GM18870 (cell line): ENCODE measurements at regions not wholly inside any gene's neighbourhood (a gene's known extent, or its start where the extent isn't known, plus 50 kb on each side); places are given as distances from the start of the nearest gene placed in this dataset.
"Not testable (repeated sequence)": the region's sequence is repeated elsewhere in the genome, so short reads cannot be mapped to it uniquely, and the experiment has no call there.

Source experiments
- ATAC-seq: cut with Tn5 transposase; IDR thresholded peaks from one replicate; pipeline ENCODE4 v1.9.1; 2021; ENCODE audit warnings: moderate library complexity; ENCODE audit not compliant: unreplicated experiment

DNA sequence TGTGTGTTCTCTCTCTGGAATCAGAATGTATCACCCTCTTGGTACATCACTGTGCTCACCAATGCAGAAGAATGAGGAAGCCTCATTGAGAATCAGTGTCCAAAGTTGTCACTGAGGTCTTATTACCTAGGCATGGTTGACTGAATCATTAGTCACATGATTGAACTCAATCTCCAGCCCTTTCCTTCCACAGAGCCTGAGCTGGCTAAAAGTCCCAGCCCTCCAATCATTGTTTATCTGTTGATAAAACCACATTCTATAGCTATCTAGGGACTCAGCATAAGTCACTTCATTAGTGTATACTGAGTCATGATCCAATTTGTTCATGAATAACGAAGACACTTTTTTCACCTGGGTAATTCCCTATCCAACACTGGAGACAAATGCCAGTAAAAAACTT lies 396.8 kb downstream of the TRAM1L1 start:
- ATAC-seq, result no peak

DNA sequence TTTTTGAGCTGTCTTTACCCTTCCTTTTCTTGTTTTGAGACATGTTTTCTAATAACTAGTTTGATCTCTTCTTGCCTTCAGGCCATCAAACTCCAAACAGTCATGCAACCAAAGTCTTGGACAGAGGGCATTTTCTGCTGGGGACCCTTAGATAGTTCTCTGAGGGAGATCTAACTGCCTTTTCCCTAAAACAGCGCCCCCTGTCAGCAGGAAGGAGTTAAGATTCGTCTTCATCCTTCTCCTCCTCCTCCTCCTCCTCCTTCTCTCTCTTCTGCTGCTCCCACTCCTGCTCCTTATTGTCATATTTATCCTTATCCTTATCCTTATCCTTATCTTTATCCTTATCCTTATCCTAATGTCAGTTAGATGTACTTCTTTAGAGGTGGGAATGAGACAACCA lies 417.2 kb downstream of the TRAM1L1 start:
- ATAC-seq, result no peak

DNA sequence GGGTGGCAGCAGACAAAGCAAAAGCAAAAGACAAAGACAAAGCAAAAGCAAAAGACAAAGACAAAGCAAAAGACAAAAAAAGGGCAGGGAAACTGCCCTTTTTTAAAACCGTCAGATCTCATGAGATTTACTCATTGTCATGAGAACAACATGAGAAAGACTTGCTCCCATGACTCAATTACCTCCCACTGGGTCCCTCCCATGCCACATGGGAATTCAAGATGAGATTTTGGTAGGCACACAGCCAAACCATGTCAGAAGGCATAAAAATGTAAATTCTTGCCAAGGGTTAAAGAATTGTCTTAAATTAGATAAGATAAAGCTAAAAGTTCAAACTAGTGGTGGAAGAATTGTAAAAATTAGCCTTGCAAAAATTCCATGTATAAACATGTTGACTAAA lies 419.7 kb downstream of the TRAM1L1 start:
- ATAC-seq, result no peak

DNA sequence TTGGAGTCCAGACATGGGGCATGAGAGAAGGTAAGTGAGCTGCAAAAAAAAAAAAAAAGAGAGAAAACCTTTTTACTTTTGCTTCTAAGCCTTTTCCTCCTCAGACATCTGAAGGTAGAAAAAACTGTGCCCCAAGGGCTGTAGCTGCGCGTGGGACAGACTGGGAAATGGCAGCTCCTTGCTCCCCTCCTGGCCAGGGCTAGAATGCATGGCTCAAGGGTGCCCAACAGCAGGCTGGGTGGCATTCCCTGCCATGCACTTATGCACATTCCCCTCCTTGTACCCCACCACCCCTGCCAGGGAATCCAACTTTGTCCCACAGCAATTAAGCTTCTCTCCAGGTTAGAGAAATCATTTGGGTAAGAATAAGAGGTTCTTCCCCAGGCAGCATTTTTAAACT lies 421.2 kb downstream of the TRAM1L1 start:
- ATAC-seq, result no peak

DNA sequence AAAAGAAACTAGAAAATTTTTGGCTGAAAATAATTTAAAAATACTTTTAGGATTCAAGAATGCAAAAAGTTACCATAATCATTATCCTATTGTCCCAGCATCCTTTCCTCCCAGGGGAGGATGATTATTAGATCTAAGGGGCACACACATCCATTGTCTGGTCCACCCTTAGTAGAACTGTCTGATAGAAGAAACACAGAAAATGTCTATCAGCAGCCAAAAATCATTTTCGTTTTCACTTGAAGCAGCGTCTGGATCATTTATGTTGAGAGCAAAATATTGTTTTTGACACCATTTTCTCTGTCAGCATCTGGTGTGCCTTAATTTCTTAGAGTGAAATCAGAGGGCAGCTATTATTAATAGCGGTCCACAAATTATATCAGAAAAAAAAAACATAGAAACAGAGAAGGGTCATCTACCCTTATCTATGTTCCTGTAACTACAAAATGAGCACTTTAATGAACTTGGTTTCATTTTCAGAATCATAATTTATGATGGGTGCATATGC lies 446.3 kb downstream of the TRAM1L1 start:
- ATAC-seq, result no peak

DNA sequence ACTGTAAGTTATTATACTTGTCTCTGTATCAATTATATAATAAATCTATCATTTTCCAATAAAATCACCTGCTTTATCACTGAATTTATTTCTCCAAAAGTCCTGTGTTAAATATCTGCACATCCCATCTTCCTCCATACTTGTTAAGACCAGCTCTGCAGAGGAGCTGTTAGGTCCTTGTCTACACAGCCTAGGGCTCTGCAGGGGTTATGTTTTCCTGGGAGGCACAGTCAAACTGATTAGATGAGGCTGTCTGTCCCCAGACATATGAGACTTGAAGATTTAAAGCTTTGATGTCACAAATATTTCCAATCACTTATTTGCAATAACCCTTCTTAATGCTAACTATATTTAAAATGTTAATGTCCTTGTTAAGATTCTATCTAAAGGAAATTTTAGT lies 446.8 kb downstream of the TRAM1L1 start:
- ATAC-seq, result no peak

DNA sequence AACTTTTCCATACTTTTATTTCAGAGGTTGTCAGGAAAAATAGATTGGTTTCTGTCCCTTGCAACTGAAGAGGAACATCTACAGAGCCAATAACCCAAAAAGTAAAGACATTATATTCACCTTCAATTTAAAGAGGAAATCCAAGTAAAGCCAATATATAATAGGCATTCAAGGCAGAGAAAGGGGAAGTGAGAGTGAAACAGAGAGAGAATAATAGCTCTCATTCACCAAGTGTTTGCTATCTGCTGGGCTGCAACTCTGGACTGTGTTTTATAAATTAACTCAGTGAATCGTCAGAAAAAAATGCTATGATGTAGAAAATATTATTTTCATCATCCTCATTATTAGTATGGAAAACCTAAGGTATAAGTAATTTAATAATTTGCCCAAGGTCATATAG lies 448.5 kb downstream of the TRAM1L1 start:
- ATAC-seq, result peak; percentile 99

DNA sequence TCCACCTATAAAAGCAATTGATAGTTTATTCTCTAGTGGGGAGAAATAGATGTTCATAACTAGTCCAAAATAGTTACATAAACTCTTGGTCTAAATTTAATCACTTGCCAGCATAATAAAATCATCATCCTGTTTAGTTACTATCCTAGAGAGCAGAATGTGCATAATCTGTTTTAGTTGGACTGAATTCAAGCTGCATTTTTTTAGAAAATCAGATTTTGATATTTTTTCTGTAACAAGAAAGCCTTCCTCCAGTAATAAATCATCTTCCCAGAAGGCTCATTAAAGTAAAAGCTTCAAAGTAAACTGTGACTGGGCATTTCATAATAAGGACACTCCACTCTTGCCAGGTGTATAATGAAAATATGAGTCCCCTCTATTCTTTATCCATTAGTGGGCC lies 453.1 kb downstream of the TRAM1L1 start:
- no peak for ATAC-seq

DNA sequence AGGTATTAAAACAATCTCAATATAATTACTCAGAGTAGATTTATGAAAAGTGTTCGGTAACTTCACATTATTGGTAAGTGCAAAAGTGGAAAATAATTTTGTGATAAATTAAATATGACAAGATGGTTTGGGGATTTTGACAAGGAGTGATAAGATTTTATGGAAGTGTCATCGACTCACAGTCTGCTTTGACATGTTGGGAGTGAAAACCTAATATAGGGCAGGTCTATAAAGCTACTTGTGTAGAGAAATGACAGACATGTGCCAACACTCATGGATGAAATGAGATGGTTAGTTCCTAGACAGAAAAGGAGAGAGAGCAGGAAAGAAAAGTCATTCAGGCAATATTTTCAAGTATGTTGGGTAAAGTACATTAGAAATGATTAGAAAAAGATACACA lies 456.8 kb downstream of the TRAM1L1 start:
- ATAC-seq, result no peak

DNA sequence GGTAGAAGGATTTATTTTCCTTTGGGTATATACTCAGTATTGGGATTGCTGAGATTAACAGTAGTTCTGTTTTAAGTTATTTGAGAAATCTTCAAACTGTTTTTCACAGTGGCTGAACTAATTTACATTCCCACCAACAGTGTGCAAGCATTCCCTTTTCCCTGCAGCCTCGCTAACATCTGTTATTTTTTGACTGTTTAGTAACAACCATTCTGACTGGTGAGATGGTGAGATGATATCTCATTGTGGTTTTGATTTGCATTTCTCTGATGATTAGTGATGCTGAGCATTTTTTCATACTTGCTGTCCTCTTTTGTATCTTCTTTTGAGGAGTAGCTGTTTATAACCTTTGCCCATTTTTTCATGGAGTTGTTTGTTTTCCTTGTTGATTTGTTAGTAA lies 457.8 kb downstream of the TRAM1L1 start:
- no peak for ATAC-seq

DNA sequence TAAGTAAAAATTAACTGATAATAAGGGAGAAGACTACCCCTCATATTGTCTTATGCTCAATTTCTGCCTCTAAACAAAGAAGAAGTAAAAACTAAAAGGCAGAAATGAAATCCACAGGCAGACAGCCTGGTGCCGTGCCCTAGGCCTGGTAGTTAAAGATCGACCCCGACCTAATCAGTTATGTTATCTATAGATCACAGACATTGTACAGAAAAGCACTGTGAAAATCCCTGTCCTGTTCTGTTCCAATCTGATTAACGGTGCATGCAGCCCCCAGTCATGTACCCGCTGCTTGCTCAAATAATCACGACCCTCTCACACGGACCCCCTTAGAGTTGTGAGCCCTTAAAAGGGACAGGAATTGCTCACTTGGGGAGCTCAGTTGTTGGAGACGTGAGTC lies 465.9 kb downstream of the TRAM1L1 start:
- not testable (repeated sequence) for ATAC-seq

DNA sequence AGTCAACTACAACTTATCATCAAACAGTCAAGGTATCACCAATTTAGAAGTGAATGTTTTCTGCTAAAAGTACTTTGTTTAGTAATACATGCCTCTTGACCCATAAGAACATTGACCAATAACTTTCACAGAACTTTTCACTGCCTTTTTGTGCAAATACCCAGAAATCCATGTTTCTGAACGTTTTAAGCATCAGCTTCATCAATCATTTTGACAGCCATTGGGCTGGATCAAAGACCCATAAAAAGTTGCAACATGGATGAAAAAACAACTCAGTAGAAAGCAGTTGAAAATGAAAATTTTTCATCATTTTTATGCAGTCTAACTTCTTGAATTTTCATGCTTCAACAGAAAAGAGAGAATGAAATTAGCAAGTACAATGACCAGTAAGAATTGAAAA lies 466.7 kb downstream of the TRAM1L1 start:
- ATAC-seq, result no peak

DNA sequence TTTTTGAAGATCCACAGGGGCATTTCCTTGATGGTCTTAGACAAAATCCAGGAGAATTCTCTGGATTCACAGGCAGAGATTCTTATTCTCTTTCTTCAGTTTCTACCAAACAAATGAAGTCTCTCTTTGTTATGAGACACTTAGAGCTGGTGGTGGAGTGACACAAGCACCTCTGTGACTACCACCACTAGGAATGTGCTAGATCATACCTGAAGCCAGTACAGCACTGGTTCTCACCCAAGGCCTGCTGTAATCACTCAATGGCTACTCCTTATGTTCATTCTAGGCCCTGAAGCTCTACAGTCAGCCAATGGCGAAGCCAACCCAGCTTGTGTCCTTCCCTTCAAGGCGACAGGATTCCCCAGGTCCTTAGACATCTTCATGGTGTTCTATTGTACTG lies 482.3 kb downstream of the TRAM1L1 start:
- no peak for ATAC-seq

DNA sequence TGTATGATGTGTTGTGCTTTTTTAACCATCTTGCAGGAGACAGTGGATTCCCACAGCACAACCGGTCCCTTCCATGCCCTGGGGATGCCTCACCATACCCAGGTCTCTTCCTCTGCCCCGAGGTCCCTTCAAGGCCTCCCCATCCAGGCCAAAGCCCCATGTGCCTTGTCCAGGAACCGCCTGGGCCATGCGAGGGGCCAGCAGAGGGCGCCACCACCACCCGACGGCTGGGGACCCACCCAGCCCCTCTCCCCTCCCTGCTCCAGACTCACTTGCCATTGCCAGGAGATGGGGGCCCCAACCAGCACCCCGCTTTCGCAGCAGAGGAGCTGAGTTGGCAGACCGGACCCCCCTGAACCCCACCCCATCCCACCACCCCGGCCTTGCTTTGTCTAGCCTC lies 485.5 kb downstream of the TRAM1L1 start:
- no peak for ATAC-seq

DNA sequence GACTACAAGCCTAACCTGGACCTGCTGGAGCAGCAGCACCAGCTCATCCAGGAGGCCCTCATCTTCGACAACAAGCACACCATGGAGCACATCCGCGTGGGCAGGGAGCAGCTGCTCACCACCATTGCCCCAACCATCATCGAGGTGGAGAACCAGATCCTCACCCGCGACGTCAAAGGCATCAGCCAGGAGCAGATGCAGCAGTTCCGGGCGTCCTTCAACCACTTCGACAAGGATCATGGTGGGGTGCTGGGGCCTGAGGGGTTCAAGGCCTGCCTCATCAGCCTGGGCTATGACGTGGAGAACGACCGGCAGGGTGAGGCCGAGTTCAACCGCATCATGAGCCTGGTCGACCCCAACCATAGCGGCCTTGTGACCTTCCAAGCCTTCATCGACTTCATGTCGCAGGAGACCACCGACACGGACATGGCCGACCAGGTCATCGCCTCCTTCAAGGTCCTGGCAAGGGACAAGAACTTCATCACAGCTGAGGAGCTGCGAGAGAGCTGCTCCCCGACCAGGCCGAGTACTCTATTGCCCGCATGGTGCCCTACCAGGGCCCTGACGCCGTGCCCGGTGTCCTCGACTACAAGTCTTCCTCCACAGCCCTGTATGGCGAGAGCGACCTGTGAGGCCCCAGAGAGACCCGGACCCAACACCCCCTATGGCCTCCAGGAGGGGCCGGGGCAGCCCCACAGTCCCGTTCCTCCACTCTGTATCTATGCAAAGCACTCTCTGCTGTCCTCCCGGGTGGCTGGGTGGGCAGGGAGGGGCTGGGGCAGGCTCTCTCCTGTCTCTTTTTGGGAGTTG lies 486.2 kb downstream of the TRAM1L1 start:
- no peak for ATAC-seq

DNA sequence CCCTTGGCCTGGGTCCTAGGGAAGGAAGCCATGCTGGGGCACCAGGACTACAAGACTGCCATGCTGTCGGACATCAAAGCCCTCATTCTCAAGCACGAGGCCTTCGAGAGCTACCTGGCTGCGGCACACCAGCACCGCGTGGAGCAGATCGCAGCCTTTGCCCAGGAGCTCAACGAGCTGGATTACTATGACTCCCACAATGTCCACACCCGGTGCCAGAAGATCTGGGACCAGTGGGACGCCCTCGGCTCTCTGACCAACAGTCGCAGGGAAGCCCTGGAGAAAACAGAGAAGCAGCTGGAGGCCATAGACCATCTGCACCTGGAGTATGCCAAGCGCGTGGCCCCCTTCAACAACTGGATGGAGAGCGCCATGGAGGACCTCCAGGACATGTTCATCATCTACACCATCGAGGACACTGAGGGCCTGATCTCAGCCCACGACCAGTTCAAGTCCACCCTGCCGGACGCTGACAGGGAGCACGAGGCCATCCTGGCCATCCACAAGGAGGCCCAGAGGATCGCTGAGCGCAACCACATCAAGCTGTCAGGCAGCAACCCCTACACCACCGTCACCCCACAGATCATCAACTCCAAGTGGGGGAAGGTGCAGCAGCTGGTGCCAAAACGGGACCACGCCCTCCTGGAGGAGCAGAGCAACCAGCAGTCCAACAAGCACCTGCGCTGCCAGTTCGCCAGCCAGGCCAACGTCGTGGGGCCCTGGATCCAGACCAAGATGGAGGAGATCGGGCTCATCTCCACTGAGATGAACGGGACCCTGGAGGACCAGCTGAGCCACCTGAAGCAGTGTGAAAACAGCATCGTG lies 487.0 kb downstream of the TRAM1L1 start:
- no peak for ATAC-seq

DNA sequence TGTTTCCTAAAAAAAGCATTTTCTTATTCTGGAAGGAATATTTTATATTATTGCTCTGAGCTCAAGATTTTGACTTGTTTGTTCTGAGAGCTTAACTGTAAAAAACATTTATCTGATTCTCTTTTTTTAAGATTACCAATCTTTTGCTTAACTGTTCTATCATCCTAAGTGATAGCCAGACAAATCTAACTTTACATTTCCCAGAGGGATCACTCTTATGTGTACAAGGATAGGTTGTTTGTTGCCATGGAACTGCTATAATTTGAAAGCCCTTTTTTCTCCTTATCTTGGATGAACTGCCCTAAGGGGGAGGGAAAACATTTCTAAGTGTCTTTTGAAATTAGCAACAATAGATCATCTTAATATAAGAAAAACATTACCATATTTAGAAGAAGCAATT lies 494.7 kb downstream of the TRAM1L1 start:
- ATAC-seq, result no peak

DNA sequence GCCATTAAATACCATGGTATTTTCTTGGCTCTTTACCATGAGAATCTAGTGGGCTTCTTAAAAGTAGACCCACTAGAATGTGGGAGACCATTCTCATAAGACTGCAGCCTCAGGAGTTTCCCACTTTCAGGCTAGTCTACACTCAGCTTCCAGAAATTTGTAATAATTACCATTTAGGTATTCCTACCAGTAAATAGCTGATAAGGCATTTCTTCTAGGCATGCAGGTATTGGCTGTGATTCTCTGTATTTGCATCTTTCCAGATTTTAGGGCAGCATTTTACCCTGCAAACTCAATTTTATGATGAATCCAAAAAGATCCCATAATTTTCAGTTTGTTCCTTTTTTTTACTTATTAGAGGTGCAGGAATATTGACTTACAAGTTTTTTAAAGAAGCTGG lies 496.6 kb downstream of the TRAM1L1 start:
- no peak for ATAC-seq

DNA sequence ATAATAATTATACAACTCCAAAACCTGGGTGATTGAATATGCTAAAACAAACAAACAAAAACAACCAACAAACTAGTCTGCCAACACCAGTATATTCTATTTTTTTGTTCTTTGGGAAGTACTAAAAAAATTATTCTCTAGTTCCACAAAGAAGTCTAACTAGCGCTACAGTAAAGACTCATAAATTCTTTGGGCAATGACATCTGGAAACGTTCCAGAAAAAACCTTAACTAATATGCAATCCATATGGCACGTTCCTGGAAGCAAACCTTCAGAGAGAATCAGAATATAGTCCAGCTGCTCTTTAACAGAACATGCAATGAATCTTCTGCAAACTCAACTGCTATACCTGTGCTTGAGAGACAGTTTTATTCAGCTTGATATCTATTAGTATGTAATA lies 500.1 kb downstream of the TRAM1L1 start:
- ATAC-seq, result no peak

DNA sequence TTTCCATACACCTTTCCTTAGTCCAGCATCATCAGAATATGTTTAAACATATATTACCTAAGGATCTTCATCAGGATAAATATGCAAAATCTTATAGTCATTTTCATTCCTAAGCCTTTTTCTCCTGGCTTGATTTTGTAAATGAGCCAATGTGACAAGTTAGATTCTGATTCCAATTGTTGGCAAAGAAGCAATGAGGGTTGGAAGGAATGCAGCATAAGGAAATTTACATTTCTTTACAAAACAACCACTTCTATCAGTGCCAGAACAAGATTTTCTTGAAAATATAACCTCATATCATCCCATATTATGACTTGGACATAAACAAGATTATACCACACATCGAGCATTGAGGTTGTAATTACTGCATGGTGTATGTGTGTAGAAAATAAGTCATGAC lies 508.1 kb downstream of the TRAM1L1 start:
- ATAC-seq, result no peak

DNA sequence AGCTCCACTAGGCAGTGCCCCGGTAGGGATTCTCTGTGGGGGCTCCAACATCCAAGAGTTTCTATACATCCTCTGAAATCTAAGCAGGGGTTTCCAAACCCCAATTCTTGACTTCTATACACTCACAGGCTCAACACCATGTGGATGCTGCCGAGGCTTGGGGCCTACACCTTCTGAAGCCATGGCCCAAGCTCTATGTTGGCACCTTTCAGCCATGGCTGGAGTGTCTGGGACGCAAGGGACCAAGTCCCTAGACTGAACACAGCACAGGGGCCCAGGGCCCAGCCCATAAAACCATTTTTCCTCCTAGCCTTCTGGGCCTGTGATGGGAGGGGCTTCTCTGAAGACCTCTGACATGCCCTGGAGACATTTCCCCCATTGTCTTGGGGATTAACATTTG lies 511.8 kb downstream of the TRAM1L1 start:
- no peak for ATAC-seq

DNA sequence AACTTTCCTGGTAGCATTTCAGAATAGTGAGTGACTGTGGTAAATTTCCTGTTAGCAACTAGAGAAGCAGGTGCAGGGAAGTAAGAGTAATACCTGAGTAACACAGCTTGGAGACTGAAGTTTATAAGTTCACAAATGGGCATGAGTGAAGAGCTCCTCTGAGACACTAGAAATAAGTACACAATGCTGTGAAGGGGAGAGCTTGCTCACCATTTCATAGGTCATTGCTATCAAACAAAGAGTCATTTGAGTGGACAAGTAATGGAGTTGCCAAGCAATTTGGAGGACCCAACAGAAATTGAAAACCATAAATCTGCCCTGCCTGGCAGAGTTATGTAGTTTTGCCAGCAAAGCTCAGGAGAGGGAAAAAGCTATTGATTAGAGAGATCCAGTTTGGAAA lies 523.6 kb downstream of the TRAM1L1 start:
- ATAC-seq, result no peak
